ENCODE measurements at regions not wholly inside any gene's neighbourhood (a gene's known extent, or its start where the extent isn't known, plus 50 kb on each side); places are given as distances from the start of the nearest gene placed in this dataset.
A peak's percentile ranks its signal among the peaks of the same experiment; 100 is the strongest.
"Not testable (repeated sequence)": the region's sequence is repeated elsewhere in the genome, so short reads cannot be mapped to it uniquely, and the experiment has no call there.

GRCh38 chr17:12195418-12195817, 174.7 kb downstream of the MAP2K4 start:
- DNase-seq (ENCODE audit: low read depth), result no peak

DNA sequence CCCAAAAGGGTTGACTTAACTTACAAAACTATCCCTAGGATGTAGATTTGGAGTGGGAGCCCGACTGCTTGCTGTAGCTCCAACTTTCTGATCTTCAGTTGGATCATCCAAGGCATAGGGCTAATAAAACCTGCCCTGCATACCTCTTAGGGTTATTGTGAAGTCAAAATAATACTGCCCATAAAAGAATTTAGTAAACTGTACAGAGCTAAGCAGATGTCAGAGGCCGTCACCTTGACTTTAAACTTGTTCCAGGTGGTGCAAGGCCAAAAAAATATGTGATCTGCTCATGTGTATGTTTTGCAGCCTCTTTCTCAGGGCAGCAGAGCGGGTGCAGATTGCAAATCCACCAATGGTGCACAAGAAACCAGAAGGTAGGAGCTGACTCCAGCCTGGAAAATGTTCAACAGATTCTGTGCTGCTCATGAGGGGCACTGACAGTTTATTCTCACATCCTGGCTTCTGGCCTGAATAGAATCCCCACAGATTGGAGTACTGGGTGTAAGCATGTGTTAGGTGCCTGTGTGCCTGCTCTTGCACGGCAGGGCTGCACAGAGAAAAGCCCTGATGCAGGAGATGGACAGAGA, 180.7 kb downstream of the MAP2K4 start:
- DNase-seq (ENCODE audit: low read depth), result no peak

GRCh38 chr17:12209632-12210191, 189.0 kb downstream of the MAP2K4 start:
- no peak for DNase-seq (ENCODE audit: low read depth)

GRCh38 chr17:12220714-12221439, 200.2 kb downstream of the MAP2K4 start:
- not testable (repeated sequence) for DNase-seq (ENCODE audit: low read depth)

DNA sequence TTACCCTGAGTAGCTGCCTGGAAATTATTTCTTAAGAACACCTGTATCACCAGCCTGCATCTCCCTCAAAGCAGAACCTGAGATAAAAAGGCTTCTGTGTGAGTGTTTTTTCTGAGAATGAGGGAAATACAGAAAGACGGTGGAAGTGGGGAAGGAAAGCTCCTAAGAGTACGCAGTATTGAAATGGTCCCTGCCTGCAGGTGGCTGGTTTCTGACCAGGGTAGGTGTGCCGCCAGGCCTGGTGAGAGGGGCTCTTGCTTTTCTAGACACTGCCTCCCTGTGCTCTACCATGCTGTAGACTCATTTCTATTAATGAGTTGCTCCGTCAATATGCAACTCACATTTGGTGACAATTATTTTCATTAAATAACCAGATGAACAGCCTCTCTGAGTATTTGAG, 201.7 kb downstream of the MAP2K4 start:
- DNase-seq (ENCODE audit: low read depth), result no peak

DNA sequence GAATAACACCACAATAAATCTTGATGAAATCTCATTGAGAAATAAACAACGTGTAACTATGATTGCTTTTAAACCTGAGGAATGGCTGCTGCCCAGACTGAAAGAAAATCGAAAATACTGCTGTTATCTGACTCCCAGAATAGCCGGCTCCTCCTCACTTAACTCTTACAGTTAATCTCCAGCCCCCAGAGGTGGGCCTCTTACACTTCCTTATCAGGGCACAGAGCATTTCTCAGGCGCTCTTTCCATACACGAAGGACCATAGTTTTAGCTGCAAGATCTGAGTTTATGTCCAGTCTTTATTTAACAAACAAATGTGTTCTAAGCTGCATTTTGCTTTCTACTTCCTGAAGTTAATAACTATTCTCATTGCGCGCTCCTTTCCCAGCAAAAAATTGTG, 206.9 kb downstream of the MAP2K4 start:
- no peak for DNase-seq (ENCODE audit: low read depth)

GRCh38 chr17:12229335-12229734, 208.7 kb downstream of the MAP2K4 start:
- no peak for DNase-seq (ENCODE audit: low read depth)

DNA sequence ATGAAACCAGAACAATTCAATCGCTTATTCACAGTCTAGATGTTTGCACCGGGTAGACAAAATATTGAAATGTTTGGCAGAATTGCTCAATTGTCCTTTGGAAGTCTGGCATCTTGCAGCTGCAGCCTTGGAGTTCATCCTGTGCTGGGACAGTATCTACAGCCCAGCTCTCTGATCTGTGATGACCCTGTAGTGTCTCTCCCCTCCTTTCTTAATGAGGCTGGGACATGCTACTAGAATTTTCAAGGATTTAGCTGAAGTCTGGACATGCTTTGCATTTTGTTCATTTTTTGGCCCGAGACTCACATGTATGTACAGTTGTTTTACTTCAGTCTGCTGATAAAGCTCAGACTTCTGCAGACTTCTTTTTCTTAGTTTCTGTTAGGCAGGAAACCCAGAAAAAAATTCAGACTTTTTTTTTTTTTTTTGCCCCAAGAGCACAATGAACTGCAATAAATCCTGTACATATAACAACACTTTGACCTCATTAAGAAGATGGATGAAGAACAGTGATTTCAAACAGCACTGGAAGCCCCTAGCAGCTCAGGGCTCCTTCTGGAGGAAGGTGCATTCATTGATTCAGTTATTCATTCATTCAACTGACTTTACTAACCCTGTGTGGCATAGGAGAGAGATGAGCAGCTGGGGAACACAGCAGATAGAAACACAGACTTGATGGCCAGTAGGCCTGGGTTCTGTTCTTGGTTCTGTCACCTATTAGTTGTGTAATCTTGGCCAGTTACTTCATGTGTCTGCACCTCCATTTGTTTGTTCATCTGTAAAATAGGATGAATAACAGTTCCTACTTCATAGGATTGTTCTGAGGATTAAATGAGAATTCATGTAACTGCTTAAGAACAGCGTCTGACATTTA, 210.0 kb downstream of the MAP2K4 start:
- DNase-seq (ENCODE audit: low read depth), result no peak

DNA sequence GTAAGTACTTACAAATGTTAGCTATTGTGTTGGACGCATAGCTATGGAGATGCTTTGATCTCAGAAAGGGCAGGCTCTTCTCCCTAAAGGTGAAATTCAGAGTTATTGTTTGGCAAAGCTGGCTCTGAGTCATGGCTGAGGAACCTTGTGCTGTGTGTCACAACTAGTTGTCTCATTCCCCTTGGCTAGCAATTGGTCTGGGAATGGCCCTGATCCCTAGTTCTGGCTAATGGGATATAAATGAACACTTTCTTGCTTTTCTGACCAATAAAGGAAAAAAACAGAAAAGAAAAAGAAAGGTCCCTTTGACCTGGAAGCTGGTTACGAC, 210.6 kb downstream of the MAP2K4 start:
- DNase-seq (ENCODE audit: low read depth), result no peak

DNA sequence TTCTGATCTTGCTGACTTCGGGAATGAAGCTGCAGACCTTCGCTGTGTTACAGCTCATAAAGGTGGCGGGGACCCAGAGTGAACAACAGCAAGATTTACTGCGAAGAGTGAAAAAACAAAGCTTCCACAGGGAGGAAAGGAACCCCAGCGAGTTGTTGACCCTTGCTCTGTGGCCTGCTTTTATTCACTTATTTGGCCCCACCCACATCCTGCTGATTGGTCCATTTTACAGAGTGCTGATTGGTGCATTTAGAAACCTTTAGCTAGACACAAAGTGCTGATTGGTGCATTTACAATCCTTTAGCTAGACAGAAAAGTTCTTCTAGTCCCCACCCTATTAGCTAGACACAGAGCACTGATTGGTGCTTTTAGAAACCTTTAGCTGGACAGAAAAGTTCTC, 218.3 kb downstream of the MAP2K4 start:
- DNase-seq (ENCODE audit: low read depth), result not testable (repeated sequence)

DNA sequence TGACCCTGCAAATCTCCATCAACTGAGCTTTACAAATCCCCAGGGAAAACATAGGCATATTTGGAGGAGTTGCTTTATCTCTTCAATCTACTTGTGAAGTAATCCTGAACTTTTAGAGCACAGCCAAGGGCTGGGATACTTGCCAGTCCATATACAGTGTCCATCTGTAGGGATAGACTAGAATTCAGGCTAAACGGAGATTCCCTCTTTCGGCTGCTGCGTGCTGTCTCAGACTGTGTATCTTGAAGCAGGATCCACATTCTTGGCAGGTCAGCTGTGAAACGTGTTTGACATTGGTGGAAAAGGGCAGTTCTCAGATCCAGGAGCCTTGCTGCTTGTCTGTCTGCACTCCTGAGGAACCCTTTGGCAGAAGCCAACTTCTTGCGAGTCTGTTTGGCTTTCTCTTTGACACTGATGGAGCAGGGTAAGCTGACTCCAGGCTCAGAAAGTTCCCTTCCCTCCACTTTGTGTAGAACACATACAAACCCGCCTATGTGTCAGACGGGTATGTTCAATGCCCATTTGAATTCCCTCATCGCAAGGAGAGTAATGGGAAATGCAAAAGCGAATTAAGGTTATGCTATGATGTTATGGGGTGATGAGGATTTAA, 221.8 kb downstream of the MAP2K4 start:
- DNase-seq (ENCODE audit: low read depth), result no peak

- DNase-seq (ENCODE audit: low read depth), result no peak
These were observed 227.1 kb downstream of the MAP2K4 start for GRCh38 chr17:12247761-12248160.

- DNase-seq (ENCODE audit: low read depth), result no peak
These were observed 230.3 kb downstream of the MAP2K4 start for GRCh38 chr17:12250973-12251372.

DNA sequence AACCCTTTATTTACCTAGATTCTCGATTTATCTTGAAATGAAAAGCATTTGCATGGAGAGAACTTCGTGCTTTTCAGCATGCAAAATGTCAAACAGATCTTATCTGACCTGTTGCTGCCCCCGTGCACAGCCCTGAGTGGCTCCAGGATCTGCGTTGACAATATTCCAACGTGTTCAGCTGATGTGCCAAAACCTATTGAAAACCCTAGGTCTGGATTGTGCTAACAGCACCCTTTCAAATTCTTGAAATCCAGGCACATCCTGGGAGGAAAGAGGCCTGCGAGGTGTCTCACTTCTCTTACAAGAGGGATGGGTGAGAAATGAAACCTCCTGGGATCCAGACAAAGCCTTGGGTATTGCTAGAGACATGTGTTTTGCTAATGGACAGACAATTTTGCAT, 231.8 kb downstream of the MAP2K4 start:
- no peak for DNase-seq (ENCODE audit: low read depth)

- DNase-seq (ENCODE audit: low read depth), result no peak
These were observed 233.8 kb downstream of the MAP2K4 start for GRCh38 chr17:12254460-12254859.

DNA sequence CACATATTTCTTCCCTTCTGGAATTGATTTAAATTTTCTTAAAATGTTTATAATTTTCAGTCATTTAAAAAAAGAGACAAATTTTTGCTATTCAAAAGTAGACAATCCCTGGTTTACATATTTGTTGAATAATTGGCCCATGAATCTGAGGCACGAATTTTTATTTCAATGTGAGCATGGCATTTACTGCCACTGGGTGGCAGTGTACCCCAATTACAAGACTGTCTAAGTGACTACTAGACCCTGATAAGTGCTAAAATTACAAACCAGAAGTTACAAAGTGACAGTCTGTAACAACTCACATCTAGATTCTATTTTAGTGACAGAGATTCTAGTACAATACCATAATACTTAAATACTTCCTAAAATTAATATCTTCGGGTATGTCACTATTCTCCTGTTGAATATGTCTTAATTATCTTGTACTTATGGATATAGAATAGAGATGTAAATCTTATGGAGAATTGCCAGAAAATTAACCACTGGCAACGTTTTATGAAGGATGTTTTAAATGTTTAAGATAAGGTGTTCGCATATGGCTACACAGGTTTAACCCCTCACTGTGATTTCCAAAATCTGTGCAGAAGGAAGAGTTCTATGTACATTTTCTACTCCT, 235.8 kb downstream of the MAP2K4 start:
- DNase-seq (ENCODE audit: low read depth), result peak; percentile 39

GRCh38 chr17:12257176-12257575, 236.5 kb downstream of the MAP2K4 start:
- DNase-seq (ENCODE audit: low read depth), result no peak

DNA sequence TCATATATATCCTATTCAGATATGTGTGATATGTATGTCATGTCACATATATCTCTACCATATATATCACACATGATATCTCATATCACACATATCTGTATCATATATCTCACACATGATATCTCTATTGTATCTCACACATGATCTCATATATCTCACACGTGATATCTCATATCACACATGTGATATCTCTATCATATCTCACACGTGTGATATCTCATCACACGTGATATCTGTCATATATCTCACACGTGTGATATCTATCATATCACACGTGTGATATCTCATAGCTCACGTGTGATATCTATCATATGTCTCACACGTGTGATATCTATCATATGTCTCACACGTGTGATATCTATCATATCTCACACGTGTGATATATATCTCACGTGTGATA, 240.7 kb downstream of the MAP2K4 start:
- DNase-seq (ENCODE audit: low read depth), result no peak

DNA sequence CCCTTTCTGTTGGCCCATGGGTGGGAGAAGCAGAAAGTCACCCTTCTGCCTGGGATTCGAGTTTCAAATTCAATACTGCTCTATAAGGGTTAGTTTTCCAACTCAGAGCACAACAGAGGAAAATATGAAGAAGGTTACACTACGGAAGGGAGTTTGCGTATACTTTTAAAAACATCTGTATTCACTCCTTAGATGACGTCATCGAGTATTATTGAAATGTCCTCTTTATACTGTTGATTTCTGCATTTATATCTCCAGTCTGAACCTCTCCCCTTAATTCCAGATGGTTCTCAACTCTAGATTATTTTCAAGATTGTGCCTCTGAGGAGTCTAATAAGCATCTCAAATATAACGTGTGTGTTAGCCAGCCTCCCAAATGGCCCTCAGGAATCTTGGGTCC, 249.1 kb downstream of the MAP2K4 start:
- DNase-seq (ENCODE audit: low read depth), result no peak

GRCh38 chr17:12277827-12278226, 257.1 kb downstream of the MAP2K4 start:
- DNase-seq (ENCODE audit: low read depth), result no peak

- DNase-seq (ENCODE audit: low read depth), result peak; percentile 1
These were observed 261.4 kb downstream of the MAP2K4 start for GRCh38 chr17:12282056-12282455.

DNA sequence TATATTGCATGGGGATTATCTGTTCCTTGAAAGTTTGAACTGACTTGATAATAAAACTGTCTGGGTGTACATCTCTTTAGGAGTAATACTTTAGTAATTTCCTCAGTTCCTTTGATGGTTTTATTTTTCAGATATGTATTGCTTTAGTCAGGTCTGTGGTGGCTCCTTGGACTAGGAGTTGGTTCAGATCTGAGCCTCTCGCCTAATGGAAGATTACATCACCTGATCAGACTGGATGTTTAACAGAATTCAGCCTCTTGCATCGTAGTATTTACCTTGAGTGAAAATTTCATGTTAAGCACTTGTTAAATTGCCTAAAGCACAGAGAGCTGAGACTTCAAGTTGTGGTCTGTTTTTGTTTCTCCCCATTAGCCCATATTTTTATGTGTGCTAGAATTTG, 267.3 kb downstream of the MAP2K4 start:
- DNase-seq (ENCODE audit: low read depth), result no peak

All from renal cortical epithelial cell (primary cell).